ENCODE measurements at regions not wholly inside any gene's neighbourhood (a gene's known extent, or its start where the extent isn't known, plus 50 kb on each side); places are given as distances from the start of the nearest gene placed in this dataset.

DNA sequence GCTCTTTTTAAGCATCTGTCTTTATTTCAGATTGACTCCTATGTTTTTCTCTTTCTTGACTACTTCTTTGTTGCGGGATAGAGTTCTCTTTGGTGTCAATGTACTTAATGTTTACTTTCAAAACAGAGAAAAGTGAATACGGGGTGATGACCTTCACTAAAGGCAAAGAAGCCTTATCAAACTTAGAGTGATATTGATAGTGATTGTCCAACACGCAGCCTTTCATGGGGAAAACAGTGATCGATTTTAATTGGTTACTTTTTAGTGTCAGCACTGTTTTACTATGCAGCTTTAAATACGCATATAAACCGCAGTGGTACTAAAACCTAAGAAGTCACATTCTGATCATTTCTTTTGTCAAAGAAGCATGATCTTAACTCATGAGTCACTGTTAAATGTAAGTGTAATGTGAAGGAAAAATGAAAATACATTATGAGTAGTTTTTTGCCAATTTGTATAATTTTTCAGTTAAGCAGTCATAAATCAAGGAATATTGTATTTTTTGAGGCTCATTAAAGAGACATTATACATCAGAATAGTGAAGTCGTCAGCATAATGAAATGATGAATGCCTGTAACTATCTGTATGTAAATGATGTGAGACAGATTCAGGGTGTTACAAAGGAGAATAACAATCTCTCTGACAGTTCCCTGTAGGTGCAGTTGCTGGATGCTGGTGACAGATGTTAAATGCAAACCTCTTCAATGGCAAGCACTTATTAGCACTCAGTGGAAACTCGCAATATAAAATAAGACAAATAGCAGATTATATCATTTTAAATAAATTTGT is 2082.8 kb upstream of the TENM3 start:
- TF ChIP-seq, protein P1, sequence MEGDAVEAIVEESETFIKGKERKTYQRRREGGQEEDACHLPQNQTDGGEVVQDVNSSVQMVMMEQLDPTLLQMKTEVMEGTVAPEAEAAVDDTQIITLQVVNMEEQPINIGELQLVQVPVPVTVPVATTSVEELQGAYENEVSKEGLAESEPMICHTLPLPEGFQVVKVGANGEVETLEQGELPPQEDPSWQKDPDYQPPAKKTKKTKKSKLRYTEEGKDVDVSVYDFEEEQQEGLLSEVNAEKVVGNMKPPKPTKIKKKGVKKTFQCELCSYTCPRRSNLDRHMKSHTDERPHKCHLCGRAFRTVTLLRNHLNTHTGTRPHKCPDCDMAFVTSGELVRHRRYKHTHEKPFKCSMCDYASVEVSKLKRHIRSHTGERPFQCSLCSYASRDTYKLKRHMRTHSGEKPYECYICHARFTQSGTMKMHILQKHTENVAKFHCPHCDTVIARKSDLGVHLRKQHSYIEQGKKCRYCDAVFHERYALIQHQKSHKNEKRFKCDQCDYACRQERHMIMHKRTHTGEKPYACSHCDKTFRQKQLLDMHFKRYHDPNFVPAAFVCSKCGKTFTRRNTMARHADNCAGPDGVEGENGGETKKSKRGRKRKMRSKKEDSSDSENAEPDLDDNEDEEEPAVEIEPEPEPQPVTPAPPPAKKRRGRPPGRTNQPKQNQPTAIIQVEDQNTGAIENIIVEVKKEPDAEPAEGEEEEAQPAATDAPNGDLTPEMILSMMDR (IDR thresholded peaks at IDR 0.05): no peak
- no peak for TF ChIP-seq POLR2A (IDR thresholded peaks at IDR 0.05)

Data from vagina (tissue), 2 donors.